ENCODE measurements at regions not wholly inside any gene's neighbourhood (a gene's known extent, or its start where the extent isn't known, plus 50 kb on each side); places are given as distances from the start of the nearest gene placed in this dataset.

DNA sequence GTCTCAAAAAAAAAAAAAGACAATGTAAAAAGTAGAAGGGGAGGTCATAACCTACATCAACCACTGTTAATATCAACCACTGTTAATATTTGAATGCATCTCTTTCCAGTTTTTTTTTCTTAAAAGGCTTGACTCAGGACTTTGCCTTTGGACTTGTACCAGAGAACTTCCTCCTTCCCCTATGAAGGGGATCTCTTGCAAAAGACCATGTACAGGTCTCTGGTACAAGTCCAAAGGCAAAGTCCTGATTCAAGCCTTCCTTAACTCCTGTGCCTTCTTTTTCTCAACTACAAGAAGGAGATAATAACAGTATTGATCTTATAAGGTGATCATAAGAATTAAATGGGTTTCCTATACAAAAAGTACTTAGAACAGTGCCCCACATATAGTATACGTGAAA, 563.5 kb downstream of the BUD13 start:
- H3K27me3 Mint-ChIP-seq, result peaks cover 9% of the 10 kb centered on the region
- no peak overlapping the region for H3K4me3 Mint-ChIP-seq (ENCODE audit: low read depth)
- TF ChIP-seq CTCF (IDR thresholded peaks at IDR 0.05; ENCODE audit: unreplicated experiment), result no peak
- peaks cover 3% of the 10 kb centered on the region for H3K4me1 Mint-ChIP-seq (ENCODE audit: low read depth)
- no peaks in the 10 kb centered on the region for H3K9me3 Mint-ChIP-seq (ENCODE audit: low read depth)
- H3K27ac Mint-ChIP-seq, result no peak overlapping the region
- DNase-seq (ENCODE audit: low spot score, unreplicated experiment), result no peak
- no peaks in the 10 kb centered on the region for H3K36me3 Mint-ChIP-seq (ENCODE audit: insufficient read depth)

- no peak overlapping the region for H3K4me3 Mint-ChIP-seq (ENCODE audit: low read depth)
- TF ChIP-seq CTCF (IDR thresholded peaks at IDR 0.05; ENCODE audit: unreplicated experiment), result no peak
- no peak for DNase-seq (ENCODE audit: low spot score, unreplicated experiment)
- peaks cover 14% of the 10 kb centered on the region for H3K27me3 Mint-ChIP-seq
- no peak overlapping the region for H3K27ac Mint-ChIP-seq
- H3K36me3 Mint-ChIP-seq (ENCODE audit: insufficient read depth), result no peaks in the 10 kb centered on the region
- H3K4me1 Mint-ChIP-seq (ENCODE audit: low read depth), result peaks cover 3% of the 10 kb centered on the region
- no peaks in the 10 kb centered on the region for H3K9me3 Mint-ChIP-seq (ENCODE audit: low read depth)
These were observed 565.2 kb downstream of the BUD13 start for GRCh38 chr11:116207421-116208141.

DNA sequence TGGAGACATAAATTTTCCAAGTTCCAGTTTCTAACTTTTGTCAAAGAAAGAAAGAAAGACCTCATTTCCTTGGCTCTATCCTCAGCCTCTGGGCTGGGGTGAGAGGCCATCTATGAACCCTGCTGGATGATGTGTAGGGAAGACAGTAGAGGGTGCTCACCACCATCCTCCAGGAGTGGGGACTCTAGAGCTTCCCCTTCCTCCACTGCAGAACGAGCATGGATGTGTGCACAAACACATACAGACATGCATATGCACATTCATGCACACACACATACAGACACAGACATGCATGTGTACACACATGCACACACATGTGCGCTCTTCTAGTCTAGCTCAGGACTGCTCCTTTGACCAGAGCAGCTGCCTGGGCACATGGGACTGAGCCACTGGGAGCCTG, 565.8 kb downstream of the BUD13 start:
- no peak for DNase-seq (ENCODE audit: low spot score, unreplicated experiment)
- H3K27me3 Mint-ChIP-seq, result peaks cover 14% of the 10 kb centered on the region
- peaks cover 3% of the 10 kb centered on the region for H3K4me1 Mint-ChIP-seq (ENCODE audit: low read depth)
- no peak for TF ChIP-seq CTCF (IDR thresholded peaks at IDR 0.05; ENCODE audit: unreplicated experiment)
- no peaks in the 10 kb centered on the region for H3K9me3 Mint-ChIP-seq (ENCODE audit: low read depth)
- no peak overlapping the region for H3K4me3 Mint-ChIP-seq (ENCODE audit: low read depth)
- no peaks in the 10 kb centered on the region for H3K36me3 Mint-ChIP-seq (ENCODE audit: insufficient read depth)
- H3K27ac Mint-ChIP-seq, result no peak overlapping the region

- Mint-ChIP-seq H3K36me3 (ENCODE audit: insufficient read depth) (no peaks in the 10 kb centered on the region), H3K27ac (no peak overlapping the region), H3K4me3 (ENCODE audit: low read depth) (no peak overlapping the region), H3K27me3 (peaks cover 26% of the 10 kb centered on the region), H3K4me1 (ENCODE audit: low read depth) (peaks cover 3% of the 10 kb centered on the region), H3K9me3 (ENCODE audit: low read depth) (no peaks in the 10 kb centered on the region)
- no peak for DNase-seq (ENCODE audit: low spot score, unreplicated experiment)
- TF ChIP-seq CTCF (IDR thresholded peaks at IDR 0.05; ENCODE audit: unreplicated experiment), result no peak
These were observed 569.9 kb downstream of the BUD13 start for GRCh38 chr11:116202922-116203321.

DNA sequence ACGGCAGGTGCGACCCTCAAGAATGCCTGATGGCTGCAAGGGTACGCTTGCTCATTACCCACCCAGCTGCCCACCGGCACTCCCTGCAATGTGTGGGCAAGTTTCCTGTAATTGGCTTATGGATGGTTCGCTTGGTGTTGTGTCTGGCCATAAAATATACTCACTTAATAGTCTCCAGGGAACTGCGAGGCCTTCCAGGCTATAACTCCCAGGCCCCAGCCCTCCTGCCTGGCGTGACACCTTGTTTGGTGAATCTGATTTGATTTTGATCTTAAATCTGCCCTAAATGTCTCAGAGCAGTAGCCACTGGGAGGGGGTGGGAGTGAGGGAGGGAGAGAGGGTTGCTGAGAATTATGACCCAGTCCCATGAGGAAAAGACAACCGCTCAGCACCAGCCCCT, 572.2 kb downstream of the BUD13 start:
- Mint-ChIP-seq H3K36me3 (ENCODE audit: insufficient read depth) (no peaks in the 10 kb centered on the region), H3K4me1 (ENCODE audit: low read depth) (no peaks in the 10 kb centered on the region), H3K27me3 (peaks cover 37% of the 10 kb centered on the region), H3K4me3 (ENCODE audit: low read depth) (no peak overlapping the region), H3K9me3 (ENCODE audit: low read depth) (no peaks in the 10 kb centered on the region), H3K27ac (no peak overlapping the region)
- no peak for TF ChIP-seq CTCF (IDR thresholded peaks at IDR 0.05; ENCODE audit: unreplicated experiment)
- no peak for DNase-seq (ENCODE audit: low spot score, unreplicated experiment)

Data from progenitor cell of endocrine pancreas (in vitro differentiated cells).